G401.6 (cell line): ENCODE measurements at regions not wholly inside any gene's neighbourhood (a gene's known extent, or its start where the extent isn't known, plus 50 kb on each side); places are given as distances from the start of the nearest gene placed in this dataset.

Experiments
- FAIRE-seq: peaks from 2 replicates; lab custom pipeline; 2012; peaks lifted over from hg19 to GRCh38; lab: Jason Lieb, UNC

GRCh38 chr7:115462301-115463015 is 540.6 kb downstream of the MDFIC start:
- FAIRE-seq, result no peak

- FAIRE-seq, result no peak
These were observed 527.8 kb downstream of the MDFIC start for GRCh38 chr7:115449689-115450088.

DNA sequence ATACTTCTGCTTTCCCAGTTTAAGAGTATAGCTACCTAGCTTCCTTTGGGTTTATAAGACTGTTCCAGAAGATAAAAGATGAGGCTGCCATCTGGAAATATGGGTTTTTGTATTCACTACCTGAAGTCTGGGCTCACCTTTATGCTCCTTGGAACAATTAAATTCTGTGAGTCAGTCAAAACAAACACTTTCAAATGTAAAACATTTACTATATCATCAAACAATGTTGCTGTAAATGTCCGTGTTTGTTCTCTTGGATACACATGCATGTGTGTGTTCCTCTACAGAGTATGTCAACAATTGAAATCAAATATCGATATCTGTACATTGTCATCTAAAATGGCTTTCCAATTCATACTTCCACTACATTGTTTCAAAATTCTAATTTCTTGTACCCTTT is 525.6 kb downstream of the MDFIC start:
- FAIRE-seq, result no peak

DNA sequence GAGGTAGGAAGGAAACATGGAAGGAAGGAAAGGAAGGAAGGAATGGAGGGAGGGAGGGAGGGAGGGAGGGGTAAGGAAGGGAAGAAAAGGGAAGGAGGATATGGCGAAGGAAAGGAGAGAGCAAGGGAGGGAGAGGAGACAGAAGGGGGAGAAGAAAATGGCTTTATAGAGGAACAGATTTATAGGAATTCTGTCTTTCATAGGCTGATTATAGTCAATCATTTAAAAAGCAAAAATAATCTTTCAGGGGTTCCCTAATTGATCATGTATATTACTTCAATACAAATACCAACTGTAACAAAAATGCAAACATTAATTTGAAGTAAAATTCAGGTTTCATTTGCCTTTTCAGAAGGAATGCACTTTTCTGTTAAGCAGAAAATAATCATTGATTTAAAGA is 519.1 kb downstream of the MDFIC start:
- no peak for FAIRE-seq

GRCh38 chr7:115435178-115435577 is 513.3 kb downstream of the MDFIC start:
- no peak for FAIRE-seq

DNA sequence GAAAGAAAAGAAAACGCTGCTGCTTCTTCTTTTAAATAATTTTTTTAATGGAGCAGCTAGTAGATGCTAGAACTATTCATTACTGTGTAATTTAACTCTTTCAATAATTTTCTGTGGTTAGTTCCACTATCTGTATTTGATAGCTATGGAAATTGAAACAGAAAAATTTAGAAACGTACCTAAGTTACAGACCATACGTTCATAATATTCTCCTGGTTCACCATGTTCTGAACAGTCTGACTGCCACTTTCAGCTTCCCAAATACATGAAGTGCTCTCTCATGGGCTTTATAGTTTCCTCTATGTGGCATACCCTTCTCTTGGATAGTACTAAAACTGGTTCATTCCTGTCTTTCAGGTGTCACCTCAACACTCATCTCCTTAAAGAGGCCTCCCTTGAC is 508.0 kb downstream of the MDFIC start:
- FAIRE-seq, result no peak

DNA sequence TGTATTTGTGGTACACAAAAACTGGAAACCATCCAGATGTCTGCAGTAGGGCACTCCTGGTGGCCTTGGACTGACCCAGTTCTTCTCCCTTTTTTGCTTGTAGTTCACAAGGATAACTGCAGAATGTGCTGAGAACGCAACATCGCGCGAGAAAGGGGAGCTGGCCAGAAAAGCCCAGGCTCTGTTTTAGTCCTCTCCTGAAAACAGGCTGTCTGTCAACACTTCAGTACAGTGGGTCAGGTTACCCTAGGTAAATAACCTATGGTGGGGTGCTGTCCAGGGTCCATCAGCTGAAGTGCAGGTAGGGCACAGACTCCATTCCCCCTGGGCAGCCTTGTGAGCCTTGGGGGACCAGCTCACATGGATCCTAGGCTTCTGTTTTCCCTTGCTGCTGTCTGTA is 495.8 kb downstream of the MDFIC start:
- no peak for FAIRE-seq

DNA sequence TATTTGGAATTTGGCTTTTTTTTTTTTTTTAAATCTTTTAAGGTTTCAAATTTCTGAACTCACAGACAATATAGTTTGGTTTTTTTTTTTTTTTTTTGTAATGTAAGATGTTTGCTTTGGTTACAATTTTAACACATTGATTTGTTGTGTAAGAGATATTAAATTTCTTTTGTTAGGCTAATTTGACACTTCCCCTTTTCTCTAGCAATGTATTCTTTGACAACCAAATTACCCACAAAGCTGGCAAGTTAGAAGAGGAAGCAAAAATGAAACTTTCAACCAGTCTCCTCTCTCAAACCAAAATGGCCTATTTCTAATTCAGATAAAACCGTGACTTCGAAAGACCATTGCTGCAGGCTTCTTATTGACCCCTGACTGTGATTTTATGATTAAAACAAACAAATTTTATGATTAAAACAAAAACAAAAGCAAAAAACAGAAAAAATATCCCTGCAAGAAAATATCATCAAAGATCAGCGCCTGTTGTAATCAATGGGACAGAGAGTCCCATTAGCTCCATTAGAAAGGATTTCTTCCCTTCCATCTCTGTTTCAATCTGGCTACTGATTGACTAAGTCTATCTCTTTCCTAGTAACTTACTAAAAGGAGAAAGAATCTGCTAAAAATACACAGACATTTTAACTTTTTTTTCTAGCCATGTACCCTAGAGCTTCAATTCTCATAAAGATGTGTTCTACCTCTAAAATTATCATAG is 489.2 kb downstream of the MDFIC start:
- FAIRE-seq, result no peak

- no peak for FAIRE-seq
These were observed 488.5 kb downstream of the MDFIC start for GRCh38 chr7:115410434-115410820.

GRCh38 chr7:115409682-115410433 is 488.0 kb downstream of the MDFIC start:
- FAIRE-seq, result no peak

GRCh38 chr7:115406219-115406618 is 484.3 kb downstream of the MDFIC start:
- FAIRE-seq, result no peak

DNA sequence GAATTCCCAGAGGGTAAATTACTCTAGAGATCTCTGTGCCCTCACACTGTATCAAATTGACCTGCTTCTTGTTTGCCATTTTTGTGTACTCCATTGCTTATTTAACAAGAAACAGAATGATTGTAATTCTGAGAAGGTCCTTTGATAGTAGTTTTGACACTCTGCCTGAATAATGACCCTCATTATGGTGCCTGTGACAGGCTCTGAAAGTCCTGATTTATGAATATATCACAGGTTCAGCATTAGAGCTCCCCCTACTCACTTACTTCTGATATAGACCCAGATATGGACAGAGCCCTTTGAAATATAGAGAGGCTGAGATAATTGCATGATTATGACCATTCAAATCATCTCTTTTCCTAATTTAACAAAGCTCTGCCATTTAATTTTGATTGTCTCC is 465.2 kb downstream of the MDFIC start:
- FAIRE-seq, result no peak

DNA sequence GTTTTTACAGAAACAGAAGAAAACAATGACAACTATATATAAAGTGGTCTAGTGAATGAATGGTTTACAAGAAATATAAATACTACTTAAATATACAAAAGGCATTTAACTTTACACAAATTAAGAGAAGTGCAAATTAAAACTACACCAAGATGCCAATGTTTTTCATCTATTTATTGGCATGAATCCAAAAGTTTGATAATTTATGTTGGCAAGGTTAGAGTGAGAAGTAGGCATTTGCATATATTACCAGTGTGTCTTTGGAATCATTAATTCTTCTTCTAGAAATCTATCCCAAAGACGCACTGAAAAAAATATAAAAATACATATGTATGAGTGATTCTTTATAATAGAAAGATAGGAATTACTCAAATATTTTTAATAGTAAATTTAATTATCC is 457.4 kb downstream of the MDFIC start:
- FAIRE-seq, result no peak

GRCh38 chr7:115368998-115369397 is 447.1 kb downstream of the MDFIC start:
- FAIRE-seq, result no peak

- FAIRE-seq, result no peak
These were observed 442.0 kb downstream of the MDFIC start for GRCh38 chr7:115363916-115364315.

DNA sequence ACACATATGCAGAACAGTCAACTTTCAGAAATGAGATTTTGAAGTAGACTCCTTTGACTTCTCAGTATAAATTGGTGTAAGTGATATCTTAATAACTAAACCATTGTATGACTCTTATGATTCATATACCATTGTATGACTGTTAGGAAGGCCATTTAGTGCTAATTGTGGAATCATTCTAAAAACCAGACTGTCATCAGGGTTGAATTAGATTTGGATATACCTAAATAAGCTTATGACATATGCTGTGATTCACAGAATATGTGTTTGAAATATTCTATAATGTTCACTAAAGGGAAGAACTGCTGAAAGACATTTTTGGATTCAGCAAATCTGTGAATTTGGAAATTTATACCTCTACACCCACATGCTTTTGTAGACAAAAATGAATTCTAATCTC is 438.1 kb downstream of the MDFIC start:
- no peak for FAIRE-seq

- FAIRE-seq, result no peak
These were observed 437.2 kb downstream of the MDFIC start for GRCh38 chr7:115359119-115359518.

DNA sequence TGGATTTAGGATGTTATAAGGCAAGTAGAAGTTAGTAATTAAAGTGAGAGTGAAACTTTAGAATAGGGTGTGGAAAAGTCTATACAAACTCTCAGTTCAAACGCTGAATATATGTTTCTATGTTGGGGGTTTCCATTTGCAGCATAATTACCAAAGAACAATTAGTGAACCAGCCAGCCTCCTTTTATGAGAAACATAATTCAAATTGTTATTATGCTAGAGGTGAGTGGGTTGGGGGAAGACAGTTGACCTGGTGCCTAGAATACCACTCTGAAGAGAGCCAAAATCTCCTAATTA is 435.8 kb downstream of the MDFIC start:
- no peak for FAIRE-seq

DNA sequence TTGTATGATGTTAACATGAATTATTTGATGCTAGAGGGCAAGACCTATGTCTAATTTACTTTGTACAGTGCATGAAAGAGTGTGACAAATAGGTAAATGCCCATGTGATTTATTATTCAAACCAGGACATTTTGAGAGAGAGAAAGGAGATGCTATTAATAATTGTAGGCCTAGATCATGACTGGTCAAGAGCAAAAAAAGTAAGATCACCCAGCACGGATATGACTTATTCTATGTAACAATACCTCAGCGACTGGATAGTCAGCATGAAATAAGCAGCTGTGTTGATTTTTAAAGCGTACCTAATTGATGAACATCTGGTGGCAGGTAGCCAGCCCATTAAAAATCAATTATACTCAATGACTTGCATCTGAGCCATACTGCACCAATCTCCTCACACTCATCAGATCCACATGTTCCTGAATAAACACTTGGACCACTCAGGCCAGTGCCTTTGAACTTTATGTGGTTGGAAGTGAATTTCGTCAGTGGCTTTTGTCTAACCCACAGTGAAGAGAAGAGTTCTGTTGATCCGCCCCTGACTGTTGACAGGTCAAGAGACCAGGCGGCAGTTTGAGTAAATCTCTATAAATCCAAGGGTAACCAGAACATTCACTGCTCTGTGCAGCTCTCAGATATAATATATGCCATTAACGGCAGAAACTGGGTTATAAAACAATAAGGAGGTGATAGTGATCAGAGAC is 435.3 kb downstream of the MDFIC start:
- FAIRE-seq, result no peak

DNA sequence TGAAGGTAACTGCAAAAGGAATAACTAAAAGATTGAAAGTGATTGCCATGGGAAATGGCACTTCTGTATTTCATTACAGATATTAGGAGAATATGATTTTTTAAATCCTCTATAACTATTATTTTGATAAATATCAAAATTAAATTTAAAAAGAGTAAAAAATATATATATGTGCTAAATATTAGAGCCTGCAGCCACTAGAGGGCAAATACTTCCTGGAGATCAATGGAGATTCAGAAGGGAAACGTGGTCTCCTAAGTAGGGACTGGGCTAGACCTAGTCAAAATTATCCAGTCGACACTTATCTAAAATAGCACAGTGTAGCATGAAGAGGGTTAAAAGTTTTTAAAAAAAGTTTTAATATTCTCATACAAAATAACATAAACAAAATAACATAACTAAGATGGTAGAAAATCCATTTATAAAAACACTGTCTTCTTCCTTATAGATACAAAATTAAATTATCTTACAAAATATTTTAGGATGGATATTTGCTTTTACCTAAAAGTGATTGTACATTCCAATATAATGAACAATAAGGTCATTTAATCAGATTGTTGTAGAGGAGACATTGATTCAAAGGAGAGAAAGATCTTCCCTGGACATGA is 434.3 kb downstream of the MDFIC start:
- FAIRE-seq, result peak; percentile 78

GRCh38 chr7:115354925-115355324 is 433.0 kb downstream of the MDFIC start:
- peak; percentile 40 for FAIRE-seq

DNA sequence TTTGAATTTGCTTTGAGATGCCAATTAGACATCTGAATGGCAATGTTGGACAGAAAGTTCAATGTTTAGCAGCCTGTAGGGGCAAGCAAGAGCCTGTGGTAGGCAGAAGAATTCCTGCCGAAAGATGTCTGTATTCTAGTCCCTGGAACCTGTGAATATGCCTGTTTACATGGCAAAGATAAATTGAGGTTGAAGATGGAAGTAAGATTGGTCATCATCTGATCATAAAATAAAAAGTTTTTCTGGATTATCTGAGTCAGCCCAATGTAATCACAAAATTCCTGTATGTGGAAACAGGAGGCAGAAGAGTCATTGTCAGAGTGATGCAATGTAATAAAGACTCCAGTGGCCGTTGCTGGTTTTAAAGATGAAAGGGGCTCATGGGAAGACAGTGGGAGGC is 430.5 kb downstream of the MDFIC start:
- no peak for FAIRE-seq

DNA sequence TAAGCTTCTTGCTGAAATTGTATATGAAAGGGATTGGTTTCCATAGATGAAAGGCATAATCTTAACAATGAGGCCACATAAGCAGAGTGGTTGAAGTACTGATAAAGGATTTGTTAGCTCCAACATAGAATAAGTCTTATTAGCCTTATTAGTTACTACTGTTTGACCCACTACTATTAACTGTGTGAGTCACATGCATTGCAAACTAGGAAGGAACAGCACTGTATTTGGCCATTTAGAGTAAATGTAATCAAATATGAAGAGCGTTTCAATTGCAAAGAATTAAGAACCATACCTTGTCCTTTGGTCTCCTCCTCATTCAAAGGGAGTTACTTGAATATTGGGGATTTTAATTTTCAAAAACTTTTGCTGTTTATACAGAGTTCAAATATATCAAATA is 428.9 kb downstream of the MDFIC start:
- no peak for FAIRE-seq
